ENCODE measurements at regions not wholly inside any gene's neighbourhood (a gene's known extent, or its start where the extent isn't known, plus 50 kb on each side); places are given as distances from the start of the nearest gene placed in this dataset.

DNA sequence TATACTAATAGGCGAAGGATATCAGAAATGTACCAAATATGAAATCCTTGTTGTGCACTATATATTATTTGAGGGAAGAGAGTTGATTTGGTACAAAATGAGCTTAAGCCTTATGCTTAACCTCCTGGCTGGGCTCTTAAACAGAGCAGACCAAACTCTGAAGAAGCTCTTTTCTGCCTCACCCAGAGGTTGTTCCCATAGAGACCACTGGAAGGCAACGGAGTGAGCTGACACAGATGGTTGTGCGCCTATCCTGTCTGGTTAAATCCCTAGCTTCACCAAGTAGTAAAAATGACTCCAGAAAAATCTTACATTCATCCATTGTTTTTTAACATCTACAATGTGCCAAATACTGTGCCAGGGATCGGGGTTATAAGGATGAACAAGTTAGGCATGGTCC is 55.9 kb upstream of the NOL4 start (continued):
- TF ChIP-seq, protein P1, sequence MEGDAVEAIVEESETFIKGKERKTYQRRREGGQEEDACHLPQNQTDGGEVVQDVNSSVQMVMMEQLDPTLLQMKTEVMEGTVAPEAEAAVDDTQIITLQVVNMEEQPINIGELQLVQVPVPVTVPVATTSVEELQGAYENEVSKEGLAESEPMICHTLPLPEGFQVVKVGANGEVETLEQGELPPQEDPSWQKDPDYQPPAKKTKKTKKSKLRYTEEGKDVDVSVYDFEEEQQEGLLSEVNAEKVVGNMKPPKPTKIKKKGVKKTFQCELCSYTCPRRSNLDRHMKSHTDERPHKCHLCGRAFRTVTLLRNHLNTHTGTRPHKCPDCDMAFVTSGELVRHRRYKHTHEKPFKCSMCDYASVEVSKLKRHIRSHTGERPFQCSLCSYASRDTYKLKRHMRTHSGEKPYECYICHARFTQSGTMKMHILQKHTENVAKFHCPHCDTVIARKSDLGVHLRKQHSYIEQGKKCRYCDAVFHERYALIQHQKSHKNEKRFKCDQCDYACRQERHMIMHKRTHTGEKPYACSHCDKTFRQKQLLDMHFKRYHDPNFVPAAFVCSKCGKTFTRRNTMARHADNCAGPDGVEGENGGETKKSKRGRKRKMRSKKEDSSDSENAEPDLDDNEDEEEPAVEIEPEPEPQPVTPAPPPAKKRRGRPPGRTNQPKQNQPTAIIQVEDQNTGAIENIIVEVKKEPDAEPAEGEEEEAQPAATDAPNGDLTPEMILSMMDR (IDR thresholded peaks at IDR 0.05; ENCODE audit: control extremely low read depth in 1 of 3, insufficient read depth in 1 of 3, low read depth in 1 of 3, low read length in 3 of 3): peak in 1 of 3 experiments; percentile 18; a peak in 1 of 4 replicates
- TF ChIP-seq MAFK (IDR thresholded peaks at IDR 0.05; ENCODE audit: low read depth, low read length) (no peak), CBX8 (IDR thresholded peaks at IDR 0.05; ENCODE audit: borderline replicate concordance, low read depth, low read length) (no peak)
